Caco-2 (cell line): ENCODE measurements at regions not wholly inside any gene's neighbourhood (a gene's known extent, or its start where the extent isn't known, plus 50 kb on each side); places are given as distances from the start of the nearest gene placed in this dataset.
"Not testable (repeated sequence)": the region's sequence is repeated elsewhere in the genome, so short reads cannot be mapped to it uniquely, and the experiment has no call there.

Experiments used
- BruUV-seq: library from RNA; stranded (reverse); fragments of 400-500 nt; replicated peaks from 2 replicates; lab custom pipeline; 2021; lab: Mats Ljungman, UMichigan
- CTCF ChIA-PET: fragments of 300-600 bp; sonication (Branson Sonifier 250); formaldehyde crosslinking; loops from one replicate; lab custom pipeline; 2022; ENCODE audit warnings: antibody characterized with exemption; lab: Charles Lee
- POLR2A ChIA-PET: fragments of 300-600 bp; sonication (Branson Sonifier 250); formaldehyde crosslinking; loops from one replicate; lab custom pipeline; 2022; ENCODE audit warnings: antibody characterized with exemption; lab: Charles Lee
- DNase-seq, 2 experiments: peaks; one replicate each; pipeline versions ENCODE4 v3.0.0 to v3.0.0-alpha.2; 2020 to 2022
- H3K27me3 ChIP-seq: replicated peaks from 2 replicates; pipeline ENCODE4 v1.6.0; 2011; ENCODE audit warnings: low read length; ENCODE audit not compliant: control insufficient read depth, insufficient read depth
- H3K36me3 ChIP-seq: 2 replicates; pipeline ENCODE4 v1.5.1; 2011; ENCODE audit warnings: low read length; ENCODE audit not compliant: control insufficient read depth, insufficient read depth
- H3K4me1 ChIP-seq: fragments of 250-450 bp; sonication (Bioruptor Pico); 2 replicates; pipeline ENCODE4 v1.5.1; 2020; ENCODE audit warnings: mild to moderate bottlenecking
- H3K4me3 ChIP-seq: 2 replicates; pipeline ENCODE4 v1.5.1; 2011; ENCODE audit warnings: low read depth, mild to moderate bottlenecking, control low read depth, low read length
- H3K9me3 ChIP-seq: fragments of 250-450 bp; sonication (Bioruptor Pico); 2 replicates; pipeline ENCODE4 v1.5.1; 2020; ENCODE audit warnings: mild to moderate bottlenecking, moderate library complexity
- H3K27ac Mint-ChIP-seq: one replicate; pipeline ENCODE4 v1.8.0; 2022; ENCODE audit warnings: mixed read lengths; ENCODE audit not compliant: unreplicated experiment
- H3K27me3 Mint-ChIP-seq: one replicate; pipeline ENCODE4 v1.8.0; 2022; ENCODE audit warnings: mixed read lengths; ENCODE audit not compliant: insufficient read depth, unreplicated experiment
- H3K36me3 Mint-ChIP-seq: one replicate; pipeline ENCODE4 v1.8.0; 2022; ENCODE audit warnings: mild to moderate bottlenecking, mixed read lengths; ENCODE audit not compliant: insufficient read depth, unreplicated experiment
- H3K4me1 Mint-ChIP-seq: one replicate; pipeline ENCODE4 v1.8.0; 2022; ENCODE audit warnings: low read depth, mixed read lengths; ENCODE audit not compliant: unreplicated experiment
- H3K4me3 Mint-ChIP-seq: one replicate; pipeline ENCODE4 v1.8.0; 2022; ENCODE audit warnings: mild to moderate bottlenecking, moderate library complexity, mixed read lengths; ENCODE audit not compliant: unreplicated experiment
- H3K9me3 Mint-ChIP-seq: one replicate; pipeline ENCODE4 v1.8.0; 2022; ENCODE audit warnings: mixed read lengths; ENCODE audit not compliant: unreplicated experiment
- intact Hi-C: fragments of 100-400 bp; cut with micrococcal nuclease; formaldehyde crosslinking; loops from one replicate; pipeline ENCODE4 v1.10.0; 2022; ENCODE audit not compliant: unreplicated experiment
- TF ChIP-seq, protein P1 (sequence below), 2 experiments: fragments of 200-600 bp in 1 of 2; IDR thresholded peaks; 1 replicate in 1 of 2; 2 replicates in 1 of 2; pipeline versions ENCODE4 v1.5.1 to v1.8.0; 2011 to 2022; ENCODE audit warnings: antibody characterized with exemption in 1 of 2, control low read depth in 1 of 2, inconsistent platforms in 1 of 2, low read depth in 1 of 2, low read length in 1 of 2, mild to moderate bottlenecking in 1 of 2, moderate library complexity in 1 of 2; ENCODE audit not compliant: insufficient read depth in 1 of 2, severe bottlenecking in 1 of 2, unreplicated experiment in 1 of 2

DNA sequence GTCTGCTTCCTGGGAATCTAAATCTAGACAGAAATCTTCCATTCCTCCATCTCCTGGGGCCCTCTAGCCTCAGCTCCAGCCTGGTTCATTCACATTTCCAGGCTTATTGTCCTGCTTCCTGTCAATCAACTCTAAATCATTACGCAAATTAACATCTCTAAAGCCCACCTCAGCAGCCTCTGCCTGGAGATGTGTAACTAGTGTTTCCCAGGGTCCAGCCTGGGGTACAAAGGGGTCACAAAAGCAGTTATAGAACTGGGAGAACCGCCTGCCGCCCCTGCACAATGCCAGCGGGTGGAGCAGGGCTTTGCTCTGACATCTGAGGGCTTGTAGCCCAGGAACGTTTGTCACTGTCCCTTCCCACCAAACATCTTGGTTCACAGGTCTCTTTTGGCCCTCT, 373.5 kb downstream of the RRAGC start:
- TF ChIP-seq, protein P1, sequence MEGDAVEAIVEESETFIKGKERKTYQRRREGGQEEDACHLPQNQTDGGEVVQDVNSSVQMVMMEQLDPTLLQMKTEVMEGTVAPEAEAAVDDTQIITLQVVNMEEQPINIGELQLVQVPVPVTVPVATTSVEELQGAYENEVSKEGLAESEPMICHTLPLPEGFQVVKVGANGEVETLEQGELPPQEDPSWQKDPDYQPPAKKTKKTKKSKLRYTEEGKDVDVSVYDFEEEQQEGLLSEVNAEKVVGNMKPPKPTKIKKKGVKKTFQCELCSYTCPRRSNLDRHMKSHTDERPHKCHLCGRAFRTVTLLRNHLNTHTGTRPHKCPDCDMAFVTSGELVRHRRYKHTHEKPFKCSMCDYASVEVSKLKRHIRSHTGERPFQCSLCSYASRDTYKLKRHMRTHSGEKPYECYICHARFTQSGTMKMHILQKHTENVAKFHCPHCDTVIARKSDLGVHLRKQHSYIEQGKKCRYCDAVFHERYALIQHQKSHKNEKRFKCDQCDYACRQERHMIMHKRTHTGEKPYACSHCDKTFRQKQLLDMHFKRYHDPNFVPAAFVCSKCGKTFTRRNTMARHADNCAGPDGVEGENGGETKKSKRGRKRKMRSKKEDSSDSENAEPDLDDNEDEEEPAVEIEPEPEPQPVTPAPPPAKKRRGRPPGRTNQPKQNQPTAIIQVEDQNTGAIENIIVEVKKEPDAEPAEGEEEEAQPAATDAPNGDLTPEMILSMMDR (IDR thresholded peaks at IDR 0.05; ENCODE audit: insufficient read depth in 1 of 2, low read depth in 1 of 2, low read length in 1 of 2, severe bottlenecking in 1 of 2, unreplicated experiment in 1 of 2), result no peak
- no peaks in the 10 kb centered on the region for H3K36me3 Mint-ChIP-seq
- intact Hi-C loops, result no loop called here
- H3K4me1 ChIP-seq, result no peaks in the 10 kb centered on the region
- no TSS peak for BruUV-seq
- peaks cover 18% of the 10 kb centered on the region for H3K27me3 Mint-ChIP-seq
- no peaks in the 10 kb centered on the region for H3K9me3 Mint-ChIP-seq
- H3K4me3 ChIP-seq, result no peak overlapping the region
- no peaks in the 10 kb centered on the region for H3K9me3 ChIP-seq
- no peaks in the 10 kb centered on the region for H3K36me3 ChIP-seq
- H3K27ac Mint-ChIP-seq, result no peak overlapping the region
- ChIA-PET POLR2A (no interaction called here), CTCF (no interaction called here)
- no peak for DNase-seq
- no peak overlapping the region for H3K4me3 Mint-ChIP-seq
- no peaks in the 10 kb centered on the region for H3K27me3 ChIP-seq
- H3K4me1 Mint-ChIP-seq, result no peaks in the 10 kb centered on the region

DNA sequence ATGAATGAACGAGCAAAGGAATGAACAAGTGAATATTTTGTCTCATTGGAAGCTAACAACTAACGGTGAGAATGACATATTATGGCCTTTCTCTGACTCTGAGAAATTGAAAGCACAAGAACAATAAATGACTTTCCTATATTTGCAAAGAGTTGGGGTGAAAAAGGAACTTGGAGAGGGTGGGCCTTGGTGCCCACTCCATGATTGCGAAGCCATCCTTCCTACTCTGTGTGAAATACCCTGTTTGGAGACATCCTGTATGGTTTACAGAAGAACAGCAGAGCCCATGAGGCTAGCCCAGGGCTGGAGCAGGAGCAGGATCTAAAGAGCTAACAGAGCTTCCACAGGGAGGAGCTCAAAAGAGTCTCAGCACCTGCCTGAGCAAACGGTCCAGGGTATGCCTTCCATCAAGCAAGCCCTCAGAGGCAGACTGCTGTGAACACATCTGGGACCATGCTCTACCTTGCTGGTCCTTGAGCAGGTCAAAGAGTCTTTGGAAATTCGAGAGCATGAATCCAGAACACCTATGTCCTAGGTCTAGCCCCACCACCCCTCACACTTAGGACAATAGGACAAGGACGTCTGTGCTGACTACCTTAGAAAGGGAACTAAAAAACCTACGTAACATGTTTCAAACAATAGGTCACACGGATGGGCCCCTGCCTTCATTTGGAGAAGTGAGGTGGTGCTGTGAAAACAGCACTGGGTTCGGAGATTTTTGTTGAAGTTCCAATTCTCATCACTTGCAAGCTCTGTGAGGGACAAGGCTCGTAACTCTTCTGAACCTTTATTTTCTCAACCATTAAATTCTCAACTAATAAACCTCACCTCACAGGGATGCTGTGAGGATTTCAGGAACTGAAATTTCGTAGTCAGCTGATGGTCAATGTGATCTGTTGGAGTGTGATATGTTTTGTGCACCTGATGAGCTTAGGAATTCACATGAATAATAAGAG, 377.4 kb downstream of the RRAGC start:
- TF ChIP-seq, protein P1 (IDR thresholded peaks at IDR 0.05; ENCODE audit: insufficient read depth in 1 of 2, low read depth in 1 of 2, low read length in 1 of 2, severe bottlenecking in 1 of 2, unreplicated experiment in 1 of 2), result no peak
- Histone ChIP-seq H3K36me3 (no peaks in the 10 kb centered on the region), H3K4me1 (no peaks in the 10 kb centered on the region), H3K4me3 (no peak overlapping the region), H3K27me3 (no peaks in the 10 kb centered on the region), H3K9me3 (no peaks in the 10 kb centered on the region)
- CTCF ChIA-PET, result no interaction called here
- no peak for DNase-seq
- no peaks in the 10 kb centered on the region for H3K36me3 Mint-ChIP-seq
- POLR2A ChIA-PET, result no interaction called here
- no TSS peak for BruUV-seq
- no peaks in the 10 kb centered on the region for H3K4me1 Mint-ChIP-seq
- H3K9me3 Mint-ChIP-seq, result no peaks in the 10 kb centered on the region
- peaks cover 17% of the 10 kb centered on the region for H3K27me3 Mint-ChIP-seq
- H3K4me3 Mint-ChIP-seq, result no peak overlapping the region
- intact Hi-C loops, result no loop called here
- H3K27ac Mint-ChIP-seq, result no peak overlapping the region

DNA sequence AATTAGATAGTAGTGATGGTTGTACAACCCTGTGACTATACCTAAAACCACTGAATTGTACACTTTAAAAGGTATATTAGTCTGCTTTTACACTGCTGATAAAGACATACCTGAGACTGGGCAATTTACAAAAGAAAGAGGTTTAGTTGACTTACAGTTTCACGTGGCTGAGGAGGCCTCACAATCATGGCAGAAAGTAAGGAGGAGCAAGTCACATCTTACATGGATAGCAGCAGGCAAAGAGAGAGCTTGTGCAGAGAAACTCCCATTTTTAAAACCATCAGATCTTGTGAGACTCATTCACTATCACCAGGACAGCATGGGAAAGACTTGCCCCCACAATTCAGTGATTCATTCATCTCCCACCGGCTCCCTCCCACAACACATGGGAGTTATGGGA, 379.9 kb downstream of the RRAGC start:
- H3K4me3 ChIP-seq, intact Hi-C loops, H3K27ac Mint-ChIP-seq, H3K9me3 ChIP-seq, H3K36me3 Mint-ChIP-seq, CTCF ChIA-PET, DNase-seq, H3K27me3 Mint-ChIP-seq, H3K27me3 ChIP-seq, H3K9me3 Mint-ChIP-seq, H3K36me3 ChIP-seq, BruUV-seq, POLR2A ChIA-PET, H3K4me1 ChIP-seq, H3K4me3 Mint-ChIP-seq, H3K4me1 Mint-ChIP-seq: not testable (repeated sequence)
